Stimulated activated CD8-positive, alpha-beta memory T cell treated with anti-CD3 and anti-CD28 coated beads, Interleukin-4, amount 100 ng/mL, for 1 hour (primary cell): ENCODE measurements at regions not wholly inside any gene's neighbourhood (a gene's known extent, or its start where the extent isn't known, plus 50 kb on each side); places are given as distances from the start of the nearest gene placed in this dataset.
"Not testable (repeated sequence)": the region's sequence is repeated elsewhere in the genome, so short reads cannot be mapped to it uniquely, and the experiment has no call there.

Source experiments
- DNase-seq, 2 donors: peaks; one replicate each; pipeline ENCODE4 v3.0.0-alpha.2; 2020; ENCODE audit warnings: low read depth in 2 of 2, low spot score in 1 of 2

DNA sequence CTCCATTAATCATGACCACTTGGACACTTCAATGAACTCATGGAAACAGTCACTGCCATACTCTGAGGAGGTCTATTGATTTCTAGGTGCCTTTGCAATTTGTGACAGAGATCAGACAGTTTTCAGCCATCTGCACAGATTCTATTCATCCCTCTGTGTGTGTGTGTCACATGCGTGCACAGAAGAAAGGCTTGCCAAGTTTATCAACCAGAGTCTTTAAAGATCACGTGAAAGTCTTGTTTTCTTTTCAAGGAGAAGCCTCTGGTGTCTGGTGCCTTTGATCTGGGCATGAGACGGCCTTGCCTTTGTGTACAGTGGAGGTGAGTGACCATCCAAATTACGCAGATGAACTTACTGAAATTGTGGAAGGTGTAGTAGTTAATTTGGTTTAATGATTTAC is 164.2 kb downstream of the VAPA start:
- no peak for DNase-seq

- no peak for DNase-seq
Observed at GRCh38 chr18:10080372-10080771, 166.6 kb downstream of the VAPA start.

DNA sequence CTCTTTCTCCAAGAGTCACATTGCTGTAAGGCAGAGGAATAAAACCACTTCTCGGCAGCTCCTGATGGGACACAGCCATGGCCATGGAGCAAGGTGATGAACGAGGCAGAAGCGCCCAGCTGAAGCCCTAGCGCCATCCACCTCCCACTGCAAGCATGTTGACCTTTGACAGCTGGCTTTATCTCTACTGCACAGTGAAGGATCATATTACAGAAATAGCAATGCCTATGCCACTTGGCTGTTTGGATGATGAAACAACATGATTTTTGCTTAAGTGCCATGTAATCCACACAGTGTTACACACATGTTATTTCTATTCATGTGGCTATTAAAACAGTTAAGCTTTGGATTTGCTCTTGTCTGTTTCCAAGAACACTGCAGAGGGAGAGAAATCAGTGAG is 167.7 kb downstream of the VAPA start:
- no peak for DNase-seq

- DNase-seq = no peak
Observed at GRCh38 chr18:10085416-10085815, 171.6 kb downstream of the VAPA start.

DNA sequence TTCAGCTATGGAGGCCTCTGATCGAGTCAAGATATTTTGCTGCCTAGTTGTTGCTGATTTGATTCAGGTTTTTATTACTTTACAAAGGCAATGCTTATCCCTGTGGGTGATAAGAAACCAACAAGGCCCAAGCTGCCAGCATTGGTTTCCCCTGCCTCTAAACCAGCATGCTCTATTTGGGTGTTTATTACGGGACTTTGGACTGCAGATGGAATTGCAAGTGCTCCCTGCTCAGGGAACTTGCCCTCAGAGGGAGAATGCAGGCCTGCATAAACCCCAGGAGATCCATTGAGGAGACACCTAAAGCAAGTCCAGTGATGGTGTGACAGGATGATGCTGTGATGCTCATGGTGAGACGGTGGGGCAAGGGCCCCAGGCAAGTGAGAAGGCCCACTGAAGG is 172.1 kb downstream of the VAPA start:
- DNase-seq = no peak

DNA sequence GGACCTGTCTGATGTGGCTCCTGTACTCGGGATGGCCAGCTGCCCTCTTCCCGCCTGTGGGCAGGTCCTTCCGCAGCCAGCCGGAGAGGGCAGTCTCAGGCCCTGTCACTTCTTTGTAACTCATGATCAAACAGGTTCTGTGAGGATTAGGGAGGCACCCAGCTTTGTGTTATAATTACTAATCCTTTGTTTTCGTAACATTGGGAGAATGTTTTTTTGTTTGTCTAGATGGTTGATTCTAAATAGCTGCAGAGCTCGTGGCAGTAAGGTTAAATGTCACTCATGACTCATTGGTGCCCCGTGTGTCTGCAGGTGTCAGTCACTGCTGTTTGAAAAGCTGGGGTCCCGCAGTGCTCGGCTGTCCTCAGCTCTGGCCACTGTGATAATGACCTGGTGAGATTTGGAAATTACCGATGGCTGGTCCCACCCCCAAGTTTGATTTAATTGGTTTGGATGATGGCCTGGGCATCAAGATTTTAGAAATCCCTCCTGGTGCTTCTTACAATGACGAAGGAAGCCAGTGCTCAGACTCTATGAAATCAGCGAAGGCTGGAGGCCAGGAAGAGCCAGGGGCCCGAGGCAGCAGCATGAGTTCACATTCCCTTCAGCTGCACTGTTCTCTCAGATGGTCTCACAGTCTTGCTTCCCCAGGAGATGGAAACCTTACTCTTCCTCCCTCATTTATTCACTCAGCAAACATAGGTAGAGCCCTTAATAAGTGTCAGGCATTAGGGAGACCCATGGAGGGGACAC is 172.8 kb downstream of the VAPA start:
- no peak for DNase-seq

- no peak for DNase-seq
Observed at GRCh38 chr18:10088734-10089133, 174.9 kb downstream of the VAPA start.

DNA sequence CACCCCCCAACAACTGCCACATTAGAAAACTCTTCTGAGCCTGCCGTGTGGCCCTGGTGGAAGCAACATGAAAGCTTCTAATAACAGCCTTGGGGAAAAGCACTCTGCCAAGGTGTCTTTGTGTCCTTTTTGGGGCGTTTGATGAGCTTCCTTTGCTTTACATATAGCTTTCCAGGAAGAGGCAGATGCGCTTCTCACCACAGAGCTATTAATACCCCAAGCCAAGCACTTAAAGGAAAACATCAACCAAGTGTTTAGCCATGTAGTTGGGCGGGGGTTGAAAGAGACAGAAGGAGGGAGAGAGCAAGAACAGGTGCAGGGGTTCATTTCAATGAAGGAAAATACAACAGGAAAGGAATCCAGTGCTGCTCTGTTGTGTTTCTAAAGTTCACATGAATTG is 176.1 kb downstream of the VAPA start:
- DNase-seq = no peak

- DNase-seq = no peak
Observed at GRCh38 chr18:10090668-10091067, 176.9 kb downstream of the VAPA start.

- DNase-seq = no peak
Observed at GRCh38 chr18:10093445-10093844, 179.6 kb downstream of the VAPA start.

DNA sequence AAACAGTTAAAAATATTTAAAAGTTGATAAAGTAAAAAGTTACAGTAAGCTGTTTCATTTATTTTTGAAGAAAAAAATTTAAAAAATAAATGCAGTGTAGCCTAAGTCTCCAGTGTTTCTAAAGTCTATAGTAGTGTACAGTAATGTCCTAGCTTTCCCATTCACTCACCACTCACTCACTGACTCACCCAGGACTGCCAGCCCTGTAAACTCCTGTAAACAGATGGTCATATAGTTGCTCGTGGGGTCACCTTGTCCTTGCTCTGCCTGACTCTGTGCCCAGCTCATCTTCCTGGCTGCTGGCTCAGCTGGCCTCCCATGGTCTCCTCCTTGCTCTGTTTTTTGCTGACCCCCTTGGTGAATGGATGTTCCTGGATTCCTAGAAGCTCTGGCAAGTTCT is 180.3 kb downstream of the VAPA start:
- no peak for DNase-seq

DNA sequence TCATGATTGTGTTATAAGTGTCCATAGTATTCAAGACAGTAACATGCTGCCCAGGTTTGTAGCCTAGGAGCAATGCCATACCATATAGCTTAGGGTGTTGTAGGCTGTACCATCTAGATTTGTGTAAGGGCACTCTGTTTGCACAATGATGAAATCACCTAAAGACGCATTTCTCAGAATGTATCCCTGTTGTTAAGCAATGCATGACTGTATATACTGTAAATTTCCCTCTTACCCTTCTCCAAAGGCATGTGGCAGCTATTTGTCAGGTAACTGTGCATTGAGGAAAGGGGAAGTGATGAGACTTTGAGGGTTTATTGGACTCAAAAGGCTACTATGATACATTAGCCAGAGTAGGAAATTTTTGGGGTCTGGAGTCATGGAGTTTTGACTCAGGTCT is 180.8 kb downstream of the VAPA start:
- no peak for DNase-seq

DNA sequence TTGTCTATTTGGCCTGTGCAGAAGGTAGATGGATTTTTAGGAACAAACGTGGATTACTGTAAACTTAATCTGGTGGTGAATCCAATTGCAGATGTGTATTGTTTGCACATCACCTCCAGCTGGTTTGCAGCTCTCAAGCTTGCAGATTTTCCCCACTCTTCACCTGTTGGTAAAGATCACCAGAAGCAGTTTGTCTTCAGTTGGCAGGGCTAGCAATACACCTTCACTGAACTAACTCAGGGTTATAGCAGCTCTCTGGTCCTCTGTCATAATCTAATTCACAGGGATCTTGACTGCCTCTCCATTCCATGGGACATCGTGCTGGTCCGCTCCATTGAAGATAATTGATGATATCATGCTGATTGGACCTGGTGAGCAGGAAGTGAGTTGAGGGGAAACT is 181.5 kb downstream of the VAPA start:
- DNase-seq = no peak

GRCh38 chr18:10099539-10100140 is 185.8 kb downstream of the VAPA start:
- no peak for DNase-seq

DNA sequence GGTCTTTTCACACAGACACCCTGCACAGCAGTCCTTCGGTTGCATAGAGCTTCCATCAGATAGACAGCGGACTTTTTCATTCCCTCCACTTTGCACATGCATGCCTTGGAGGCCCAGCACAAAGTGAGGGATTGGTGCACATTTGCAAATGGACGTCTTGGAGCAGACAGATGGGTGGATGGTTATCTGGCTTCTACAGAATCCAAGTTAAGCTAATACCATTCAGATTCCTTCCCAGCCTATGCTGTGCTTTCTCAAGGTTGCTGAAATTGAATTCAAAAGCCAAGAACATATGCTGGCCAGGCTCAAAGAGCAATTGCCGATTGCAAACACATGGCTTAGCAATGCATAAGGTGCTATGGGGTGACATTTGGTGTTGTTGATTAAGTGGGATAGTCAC is 186.4 kb downstream of the VAPA start:
- DNase-seq = no peak

DNA sequence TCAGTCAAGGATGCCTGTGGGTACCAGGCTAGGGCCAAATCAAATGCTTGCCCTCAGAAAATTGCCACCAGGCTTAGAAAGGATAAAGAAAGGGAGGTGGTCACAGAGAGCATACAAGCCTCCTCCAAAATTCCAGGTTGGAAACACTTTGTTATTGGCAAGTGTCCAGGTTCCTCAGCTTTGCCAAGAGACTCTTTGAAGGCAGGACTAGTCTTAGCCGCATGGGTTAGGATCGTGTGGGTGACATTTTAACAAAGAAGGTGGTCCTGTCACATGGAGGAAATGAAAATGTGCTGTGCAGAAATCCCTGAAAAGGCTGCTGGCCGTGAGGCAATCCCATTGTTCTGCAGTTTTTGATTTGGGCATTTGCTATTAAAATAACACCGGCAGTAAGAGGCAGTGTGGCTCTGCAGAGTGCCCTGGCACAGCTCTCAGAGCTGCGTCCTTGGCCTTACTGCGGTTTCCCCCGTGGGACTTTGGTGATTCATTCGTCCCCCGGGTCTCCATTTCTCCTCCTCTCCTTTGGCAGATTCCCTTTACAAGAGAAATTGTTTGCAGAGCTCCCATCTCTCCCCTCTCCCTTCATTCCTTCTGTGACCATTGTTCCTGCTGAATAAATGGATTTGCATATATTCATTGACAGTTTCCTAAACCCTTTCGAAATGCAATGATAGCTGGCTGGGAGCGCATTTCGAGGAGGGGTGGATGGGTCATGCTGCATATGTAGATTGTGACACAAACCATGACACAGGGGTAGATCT is 187.3 kb downstream of the VAPA start:
- no peak for DNase-seq

- no peak for DNase-seq
Observed at GRCh38 chr18:10101729-10102128, 187.9 kb downstream of the VAPA start.

DNA sequence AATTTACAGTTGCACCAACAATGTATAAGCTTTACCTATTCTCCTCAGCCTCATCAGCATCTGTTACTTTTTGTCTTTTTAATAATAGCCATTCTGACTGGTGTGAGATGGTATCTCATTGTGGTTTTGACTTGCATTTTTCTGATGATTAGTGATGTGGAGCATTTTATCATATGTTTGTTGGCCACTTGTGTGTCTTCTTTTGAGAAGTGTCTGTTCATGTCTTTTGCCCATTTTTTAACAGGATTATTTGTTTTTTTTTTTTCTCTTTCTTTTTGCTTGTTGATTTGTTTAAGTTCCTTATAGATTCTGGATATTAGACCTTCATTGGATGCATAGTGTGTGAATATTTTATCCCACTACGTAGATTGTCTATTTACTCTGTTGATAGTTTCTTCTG is 191.3 kb downstream of the VAPA start:
- DNase-seq = not testable (repeated sequence)

- no peak for DNase-seq
Observed at GRCh38 chr18:10111191-10111590, 197.4 kb downstream of the VAPA start.

GRCh38 chr18:10111944-10112343 is 198.1 kb downstream of the VAPA start:
- DNase-seq = no peak

DNA sequence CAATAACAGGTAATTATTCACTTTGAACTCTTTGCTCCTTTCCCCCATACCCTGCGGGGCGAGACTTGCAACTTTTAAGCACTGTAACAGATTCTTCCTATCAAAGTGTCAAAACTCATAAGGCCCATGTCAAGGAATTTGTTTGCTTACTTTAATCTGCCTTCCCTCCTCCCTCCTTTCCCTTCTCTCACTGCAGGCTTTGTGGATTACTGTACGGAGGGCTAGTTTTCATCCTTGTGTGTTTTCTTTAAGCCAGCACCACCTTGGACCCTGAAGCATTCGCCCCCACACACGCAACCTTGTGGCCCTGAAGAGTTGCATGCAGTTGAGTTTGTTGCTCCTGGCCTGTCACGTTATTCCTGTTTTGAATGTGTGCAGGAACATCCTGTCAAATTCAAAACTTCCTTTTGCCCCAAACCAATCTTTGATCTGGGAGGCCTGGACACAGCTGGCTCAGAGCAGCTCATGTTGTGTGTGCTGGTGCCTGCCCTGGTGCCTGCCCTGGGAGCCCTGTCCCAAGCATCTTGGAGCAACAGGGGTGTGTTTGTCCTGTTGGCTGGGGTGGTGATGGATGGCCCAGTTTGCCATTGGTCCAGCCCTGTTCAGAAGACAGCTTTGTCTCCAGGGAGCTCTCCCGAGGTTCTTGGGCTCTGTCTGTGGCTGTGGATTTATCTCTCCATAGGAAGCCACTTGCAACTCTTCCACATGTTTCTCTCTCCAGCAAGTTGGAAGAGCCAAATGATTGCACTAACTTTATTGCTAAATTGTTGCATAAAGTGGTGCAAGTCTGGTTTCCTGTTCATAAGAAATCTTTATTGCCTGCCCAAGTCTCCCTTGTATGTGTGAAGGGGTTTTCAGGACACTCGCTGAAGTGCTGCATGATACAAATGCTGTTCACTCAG is 199.6 kb downstream of the VAPA start:
- DNase-seq = no peak
